ENCODE measurements at regions not wholly inside any gene's neighbourhood (a gene's known extent, or its start where the extent isn't known, plus 50 kb on each side); places are given as distances from the start of the nearest gene placed in this dataset.

- no peak for TF ChIP-seq CTCF (IDR thresholded peaks at IDR 0.05; ENCODE audit: low read depth, low read length, poor library complexity, severe bottlenecking)
- TF ChIP-seq EZH2phosphoT487 (IDR thresholded peaks at IDR 0.05; ENCODE audit: borderline replicate concordance, low read length), result no peak
- no peaks in the 10 kb centered on the region for H3K9me3 ChIP-seq (ENCODE audit: control insufficient read depth, insufficient read depth, low read length)
- no peak overlapping the region for H3K27ac ChIP-seq (ENCODE audit: low read depth, low read length)
- H3K4me3 ChIP-seq (ENCODE audit: low read length), result no peak overlapping the region
- H3K4me2 ChIP-seq (ENCODE audit: low read length), result no peak overlapping the region
- H4K20me1 ChIP-seq (ENCODE audit: control insufficient read depth, insufficient read depth, low read depth, low read length), result no peaks in the 10 kb centered on the region
- H3K9me2 ChIP-seq (replicated peaks; ENCODE audit: control insufficient read depth, low read length), result no peaks in the 10 kb centered on the region
- no peaks in the 10 kb centered on the region for H3K36me3 ChIP-seq (ENCODE audit: control insufficient read depth, low read length)
- no peaks in the 10 kb centered on the region for H3K27me3 ChIP-seq (ENCODE audit: control insufficient read depth, low read length)
- no peaks in the 10 kb centered on the region for H3K4me1 ChIP-seq (ENCODE audit: control insufficient read depth, low read length)
- no peaks in the 10 kb centered on the region for H3F3A ChIP-seq (ENCODE audit: control insufficient read depth, insufficient read depth)
- no peaks in the 10 kb centered on the region for H3K79me2 ChIP-seq (ENCODE audit: control insufficient read depth, low read length)
Measured at GRCh38 chr2:102910724-102911123, 148.9 kb downstream of the TMEM182 start.

- no peaks in the 10 kb centered on the region for H4K20me1 ChIP-seq (ENCODE audit: control insufficient read depth, insufficient read depth, low read depth, low read length)
- no peaks in the 10 kb centered on the region for H3K27me3 ChIP-seq (ENCODE audit: control insufficient read depth, low read length)
- no peak overlapping the region for H3K27ac ChIP-seq (ENCODE audit: low read depth, low read length)
- no peaks in the 10 kb centered on the region for H3F3A ChIP-seq (ENCODE audit: control insufficient read depth, insufficient read depth)
- no peak overlapping the region for H3K4me2 ChIP-seq (ENCODE audit: low read length)
- no peak for TF ChIP-seq EZH2phosphoT487 (IDR thresholded peaks at IDR 0.05; ENCODE audit: borderline replicate concordance, low read length)
- TF ChIP-seq CTCF (IDR thresholded peaks at IDR 0.05; ENCODE audit: low read depth, low read length, poor library complexity, severe bottlenecking), result no peak
- H3K9me3 ChIP-seq (ENCODE audit: control insufficient read depth, insufficient read depth, low read length), result peaks cover 13% of the 10 kb centered on the region; the same call in 1 of the 2 replicates
- H3K4me1 ChIP-seq (ENCODE audit: control insufficient read depth, low read length), result no peaks in the 10 kb centered on the region
- no peak overlapping the region for H3K4me3 ChIP-seq (ENCODE audit: low read length)
- H3K79me2 ChIP-seq (ENCODE audit: control insufficient read depth, low read length), result no peaks in the 10 kb centered on the region
- no peaks in the 10 kb centered on the region for H3K36me3 ChIP-seq (ENCODE audit: control insufficient read depth, low read length)
- H3K9me2 ChIP-seq (replicated peaks; ENCODE audit: control insufficient read depth, low read length), result no peaks in the 10 kb centered on the region
Measured at GRCh38 chr2:102915128-102915527, 153.3 kb downstream of the TMEM182 start.

- no peaks in the 10 kb centered on the region for H3K9me2 ChIP-seq (replicated peaks; ENCODE audit: control insufficient read depth, low read length)
- TF ChIP-seq CTCF (IDR thresholded peaks at IDR 0.05; ENCODE audit: low read depth, low read length, poor library complexity, severe bottlenecking) (no peak), EZH2phosphoT487 (IDR thresholded peaks at IDR 0.05; ENCODE audit: borderline replicate concordance, low read length) (no peak)
Measured at GRCh38 chr2:102922321-102922720, 160.5 kb downstream of the TMEM182 start.

More at GRCh38 chr2:102922321-102922720, 160.5 kb downstream of the TMEM182 start:
- Histone ChIP-seq H3K4me3 (ENCODE audit: low read length) (no peak overlapping the region), H3K9me3 (ENCODE audit: control insufficient read depth, insufficient read depth, low read length) (peaks cover under 1% of the 10 kb centered on the region; the same call in 1 of the 2 replicates), H3F3A (ENCODE audit: control insufficient read depth, insufficient read depth) (no peaks in the 10 kb centered on the region), H4K20me1 (ENCODE audit: control insufficient read depth, insufficient read depth, low read depth, low read length) (no peaks in the 10 kb centered on the region), H3K27me3 (ENCODE audit: control insufficient read depth, low read length) (no peaks in the 10 kb centered on the region), H3K4me1 (ENCODE audit: control insufficient read depth, low read length) (no peaks in the 10 kb centered on the region), H3K36me3 (ENCODE audit: control insufficient read depth, low read length) (no peaks in the 10 kb centered on the region), H3K79me2 (ENCODE audit: control insufficient read depth, low read length) (no peaks in the 10 kb centered on the region), H3K27ac (ENCODE audit: low read depth, low read length) (no peak overlapping the region), H3K4me2 (ENCODE audit: low read length) (no peak overlapping the region)

Measured in DOHH2 (cell line).